ENCODE measurements at regions not wholly inside any gene's neighbourhood (a gene's known extent, or its start where the extent isn't known, plus 50 kb on each side); places are given as distances from the start of the nearest gene placed in this dataset.

GRCh38 chr9:22363421-22363887 lies 83.2 kb upstream of the DMRTA1 start:
- ATAC-seq (no peak), FAIRE-seq (no peak), DNase-seq (ENCODE audit: low read depth, low spot score) (no peak)
- SMC1A ChIA-PET (ENCODE audit: uncharacterized antibody, unreplicated experiment): no interaction called here
- POLR2A ChIA-PET: no interaction called here
- Histone ChIP-seq H3K4me2 (ENCODE audit: control insufficient read depth, insufficient read depth) (no peak overlapping the region), H3K4me1 (ENCODE audit: control insufficient read depth, insufficient read depth, low read length) (no peaks in the 10 kb centered on the region), H4K20me1 (ENCODE audit: control insufficient read depth, insufficient read depth) (no peaks in the 10 kb centered on the region), H2AFZ (ENCODE audit: control insufficient read depth, low read depth, low read length) (no peak overlapping the region), H3K27ac (ENCODE audit: control insufficient read depth, insufficient read depth) (no peak overlapping the region), H3K4me3 (no peak overlapping the region), H3K79me2 (ENCODE audit: control insufficient read depth, insufficient read depth, low read length) (no peaks in the 10 kb centered on the region), H3K36me3 (ENCODE audit: control insufficient read depth in 2 of 2, insufficient read depth in 2 of 2, low read length in 1 of 2) (no peaks in the 10 kb centered on the region), H3K9ac (ENCODE audit: control insufficient read depth, insufficient read depth, low read length) (no peak overlapping the region), H3K27me3 (replicated peaks in 1 of 2; ENCODE audit: control insufficient read depth in 2 of 2, insufficient read depth in 2 of 2, low read length in 1 of 2) (no peaks in the 10 kb centered on the region), H3K9me3 (replicated peaks; ENCODE audit: control insufficient read depth, insufficient read depth, low read length) (no peaks in the 10 kb centered on the region; the same call in 1 of the 3 replicates)
- in situ Hi-C loops (cut with MboI): no loop called here
- no TSS peak for BruUV-seq (replicated peaks)
- RAD21 ChIA-PET (ENCODE audit: unreplicated experiment): no interaction called here
- CTCF ChIA-PET: no interaction called here
- 49% methylated on average over 27 of the region's 31 CpGs for WGBS (ENCODE audit: insufficient coverage, insufficient replicate concordance, low lambda C conversion rate, missing lambda C conversion rate)
- intact Hi-C loops (cut with micrococcal nuclease; ENCODE audit: unreplicated experiment): no loop called here
- TF ChIP-seq EZH2 (IDR thresholded peaks at IDR 0.05; ENCODE audit: borderline replicate concordance, control insufficient read depth, low read depth, low read length): no peak
- no peak for TF ChIP-seq SMARCA5 (IDR thresholded peaks at IDR 0.05)
- TF ChIP-seq TCF3 (IDR thresholded peaks at IDR 0.05; ENCODE audit: borderline replicate concordance, insufficient read depth, low read depth, low read length): no peak
- TF ChIP-seq, protein P1, sequence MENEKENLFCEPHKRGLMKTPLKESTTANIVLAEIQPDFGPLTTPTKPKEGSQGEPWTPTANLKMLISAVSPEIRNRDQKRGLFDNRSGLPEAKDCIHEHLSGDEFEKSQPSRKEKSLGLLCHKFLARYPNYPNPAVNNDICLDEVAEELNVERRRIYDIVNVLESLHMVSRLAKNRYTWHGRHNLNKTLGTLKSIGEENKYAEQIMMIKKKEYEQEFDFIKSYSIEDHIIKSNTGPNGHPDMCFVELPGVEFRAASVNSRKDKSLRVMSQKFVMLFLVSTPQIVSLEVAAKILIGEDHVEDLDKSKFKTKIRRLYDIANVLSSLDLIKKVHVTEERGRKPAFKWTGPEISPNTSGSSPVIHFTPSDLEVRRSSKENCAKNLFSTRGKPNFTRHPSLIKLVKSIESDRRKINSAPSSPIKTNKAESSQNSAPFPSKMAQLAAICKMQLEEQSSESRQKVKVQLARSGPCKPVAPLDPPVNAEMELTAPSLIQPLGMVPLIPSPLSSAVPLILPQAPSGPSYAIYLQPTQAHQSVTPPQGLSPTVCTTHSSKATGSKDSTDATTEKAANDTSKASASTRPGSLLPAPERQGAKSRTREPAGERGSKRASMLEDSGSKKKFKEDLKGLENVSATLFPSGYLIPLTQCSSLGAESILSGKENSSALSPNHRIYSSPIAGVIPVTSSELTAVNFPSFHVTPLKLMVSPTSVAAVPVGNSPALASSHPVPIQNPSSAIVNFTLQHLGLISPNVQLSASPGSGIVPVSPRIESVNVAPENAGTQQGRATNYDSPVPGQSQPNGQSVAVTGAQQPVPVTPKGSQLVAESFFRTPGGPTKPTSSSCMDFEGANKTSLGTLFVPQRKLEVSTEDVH (IDR thresholded peaks at IDR 0.05; ENCODE audit: low read depth, partially characterized antibody): no peak
- no peak for TF ChIP-seq SREBF1 (IDR thresholded peaks at IDR 0.05; ENCODE audit: low read length)
- no peak for TF ChIP-seq ZNF207 (IDR thresholded peaks at IDR 0.05; ENCODE audit: borderline replicate concordance)
- TF ChIP-seq ZNF622 (IDR thresholded peaks at IDR 0.05): no peak
- no peak for TF ChIP-seq CTCF (IDR thresholded peaks at IDR 0.05 in 2 of 3, conservative IDR thresholded peaks at IDR 0.05 in 1 of 3; ENCODE audit: control insufficient read depth in 2 of 3, extremely low read depth in 1 of 3, insufficient read depth in 1 of 3, low read depth in 3 of 3, low read length in 3 of 3)
